GM19025 (cell line): ENCODE measurements at regions not wholly inside any gene's neighbourhood (a gene's known extent, or its start where the extent isn't known, plus 50 kb on each side); places are given as distances from the start of the nearest gene placed in this dataset.
A peak's percentile ranks its signal among the peaks of the same experiment; 100 is the strongest.

Source experiments
- ATAC-seq: cut with Tn5 transposase; IDR thresholded peaks from one replicate; pipeline ENCODE4 v1.9.1; 2021; ENCODE audit warnings: mild to moderate bottlenecking, low read depth, moderate library complexity; ENCODE audit not compliant: unreplicated experiment

- no peak for ATAC-seq
Measured at GRCh38 chr3:72320095-72320954, 527.9 kb downstream of the SHQ1 start.

- ATAC-seq: no peak
Measured at GRCh38 chr3:72319194-72320094, 528.8 kb downstream of the SHQ1 start.

- ATAC-seq: no peak
Measured at GRCh38 chr3:72318504-72319193, 529.6 kb downstream of the SHQ1 start.

- no peak for ATAC-seq
Measured at GRCh38 chr3:72317491-72317890, 530.8 kb downstream of the SHQ1 start.

GRCh38 chr3:72316501-72317279 lies 531.6 kb downstream of the SHQ1 start:
- no peak for ATAC-seq

GRCh38 chr3:72313308-72313707 lies 528.4 kb upstream of the PROK2 start:
- ATAC-seq: no peak

- no peak for ATAC-seq
Measured at GRCh38 chr3:72312339-72312738, 527.4 kb upstream of the PROK2 start.

GRCh38 chr3:72311425-72311824 lies 526.5 kb upstream of the PROK2 start:
- no peak for ATAC-seq

- ATAC-seq: peak; percentile 97
Measured at GRCh38 chr3:72310419-72311380, 525.8 kb upstream of the PROK2 start.

GRCh38 chr3:72309661-72310418 lies 524.9 kb upstream of the PROK2 start:
- ATAC-seq: no peak

- ATAC-seq: no peak
Measured at GRCh38 chr3:72308641-72309040, 523.7 kb upstream of the PROK2 start.

GRCh38 chr3:72307438-72308115 lies 522.6 kb upstream of the PROK2 start:
- ATAC-seq: no peak

- ATAC-seq: no peak
Measured at GRCh38 chr3:72306800-72307341, 521.9 kb upstream of the PROK2 start.

GRCh38 chr3:72303926-72304325 lies 519.0 kb upstream of the PROK2 start:
- ATAC-seq: no peak

- no peak for ATAC-seq
Measured at GRCh38 chr3:72301779-72302178, 516.8 kb upstream of the PROK2 start.

GRCh38 chr3:72300621-72301020 lies 515.7 kb upstream of the PROK2 start:
- ATAC-seq: no peak

- no peak for ATAC-seq
Measured at GRCh38 chr3:72299823-72300222, 514.9 kb upstream of the PROK2 start.
